Fibroblast of skin of right quadriceps (primary cell): ENCODE measurements at regions not wholly inside any gene's neighbourhood (a gene's known extent, or its start where the extent isn't known, plus 50 kb on each side); places are given as distances from the start of the nearest gene placed in this dataset.
"Not testable (repeated sequence)": the region's sequence is repeated elsewhere in the genome, so short reads cannot be mapped to it uniquely, and the experiment has no call there.

Source experiments
- DNase-seq: peaks from one replicate; pipeline ENCODE4 v3.0.0-alpha.2; 2013

DNA sequence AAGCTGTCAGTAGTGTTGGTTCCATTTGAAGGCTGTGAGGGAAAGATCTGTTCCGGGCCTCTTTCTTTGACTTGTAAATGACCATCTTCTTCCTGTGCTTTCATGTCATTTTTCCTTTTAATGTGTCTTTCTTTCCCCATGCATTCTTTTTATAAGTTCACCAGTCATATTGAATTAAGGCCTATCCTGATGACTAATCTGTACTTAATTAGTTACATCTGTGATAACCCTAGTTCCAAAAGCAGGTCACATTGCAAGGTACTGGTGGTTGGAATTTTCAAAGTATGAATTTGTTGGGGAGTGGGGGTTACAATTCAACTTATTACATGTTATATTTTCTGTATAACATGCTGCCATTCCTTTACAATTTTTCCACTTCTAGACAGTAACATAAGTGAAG lies 1642.1 kb upstream of the FLRT2 start:
- DNase-seq: peak; percentile 66

DNA sequence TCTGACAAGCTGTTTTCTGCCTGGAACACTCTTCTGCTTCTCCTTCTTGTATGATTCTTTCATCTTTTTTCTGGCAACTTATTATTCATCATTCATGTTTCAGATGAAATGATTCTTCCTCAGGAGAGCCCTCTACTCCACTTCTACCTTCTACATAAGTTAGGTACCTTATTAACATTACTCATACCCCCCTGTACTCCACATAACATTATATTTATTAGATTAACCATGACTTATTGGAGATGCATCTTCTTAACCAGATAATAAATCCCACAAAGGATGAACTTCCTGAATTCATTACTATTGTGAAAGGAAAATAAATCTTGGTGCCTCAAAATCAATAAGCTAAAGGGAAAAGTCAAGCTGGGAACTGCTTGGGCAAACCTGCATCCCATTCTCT lies 1636.5 kb upstream of the FLRT2 start:
- no peak for DNase-seq

GRCh38 chr14:83894568-83894967 lies 1635.4 kb upstream of the FLRT2 start:
- DNase-seq: no peak

- not testable (repeated sequence) for DNase-seq
These were observed 1631.4 kb upstream of the FLRT2 start for GRCh38 chr14:83898558-83898957.

GRCh38 chr14:83899706-83900105 lies 1630.2 kb upstream of the FLRT2 start:
- no peak for DNase-seq

- DNase-seq: no peak
These were observed 1624.8 kb upstream of the FLRT2 start for GRCh38 chr14:83905157-83905556.

GRCh38 chr14:83908419-83908818 lies 1621.5 kb upstream of the FLRT2 start:
- DNase-seq: no peak

GRCh38 chr14:83909507-83909906 lies 1620.4 kb upstream of the FLRT2 start:
- DNase-seq: peak; percentile 45

GRCh38 chr14:83912032-83912642 lies 1617.8 kb upstream of the FLRT2 start:
- DNase-seq: no peak

DNA sequence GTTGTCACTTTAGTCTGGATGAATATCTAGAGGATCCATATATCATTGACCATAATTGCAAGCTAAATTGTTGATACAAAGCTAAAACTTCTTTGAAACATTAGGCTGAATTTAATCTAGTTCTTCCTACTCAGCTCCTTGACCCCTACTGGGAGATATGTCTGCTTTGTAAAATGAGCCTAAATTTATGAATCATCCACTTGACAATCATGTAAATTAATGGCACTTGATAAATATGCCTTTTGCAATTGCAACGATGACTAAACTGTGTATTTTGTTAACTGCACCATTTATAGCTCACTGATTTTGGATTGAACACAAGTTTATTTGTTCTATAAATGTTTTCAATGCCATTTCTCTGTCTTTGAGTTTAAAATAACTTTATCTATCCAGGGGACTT lies 1616.5 kb upstream of the FLRT2 start:
- DNase-seq: peak; percentile 7

DNA sequence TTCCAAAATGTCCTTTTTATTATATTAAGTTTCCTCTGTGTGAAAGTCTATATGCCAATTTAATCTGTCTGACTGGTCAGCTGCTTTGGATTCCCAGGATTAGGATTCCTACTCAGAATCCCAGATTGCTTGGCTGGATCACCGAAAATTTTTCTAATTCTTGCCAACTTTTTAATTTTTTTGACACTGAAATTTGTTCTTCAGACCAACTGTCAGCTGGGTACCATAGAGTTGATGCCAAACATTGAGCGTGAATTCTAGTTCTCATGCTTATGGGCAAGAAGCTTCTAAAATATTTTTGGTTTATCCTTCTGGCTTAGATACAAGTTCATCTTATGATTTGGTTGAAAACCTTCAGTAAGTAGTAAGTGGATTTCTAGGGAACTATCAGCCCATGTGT lies 1611.4 kb upstream of the FLRT2 start:
- no peak for DNase-seq

- not testable (repeated sequence) for DNase-seq
These were observed 1610.3 kb upstream of the FLRT2 start for GRCh38 chr14:83919675-83920074.

DNA sequence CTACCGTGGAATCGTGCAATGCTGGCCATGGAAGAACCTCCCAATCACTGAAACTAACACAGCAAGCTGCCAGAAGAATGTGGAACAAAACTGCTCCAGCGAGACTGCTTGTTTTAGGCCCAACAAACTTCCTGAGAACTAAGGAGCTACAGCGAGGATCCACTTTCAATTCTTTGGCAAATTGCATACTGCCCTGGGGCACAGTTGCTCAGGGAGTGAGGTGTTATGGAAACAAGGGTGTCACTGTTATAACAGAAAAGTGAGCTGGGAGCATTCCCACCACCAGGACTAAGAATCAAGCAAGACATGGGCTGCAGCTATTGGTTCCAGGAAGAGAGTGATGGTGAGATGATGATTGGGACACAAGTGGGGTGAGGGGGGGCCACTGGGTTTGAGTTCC lies 1606.1 kb upstream of the FLRT2 start:
- no peak for DNase-seq

DNA sequence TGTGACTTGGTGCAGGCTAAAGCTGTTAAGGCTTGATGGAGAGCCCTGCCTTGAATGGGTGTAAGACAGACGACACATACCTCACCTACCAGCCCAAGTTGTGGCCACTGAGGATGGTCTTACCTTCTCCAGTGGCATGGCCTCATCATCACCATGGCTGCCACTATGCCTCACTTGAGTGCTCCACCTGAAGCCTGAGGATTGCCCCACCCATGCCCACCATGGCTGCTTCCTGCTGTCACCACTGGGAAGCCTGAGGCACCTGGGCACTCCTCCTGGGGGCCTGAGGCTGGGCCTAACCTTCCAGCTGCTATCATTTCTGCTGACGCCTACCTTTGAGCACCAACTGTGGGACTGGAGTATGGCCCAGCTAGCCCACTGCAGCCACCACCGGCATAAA lies 1605.7 kb upstream of the FLRT2 start:
- DNase-seq: no peak

DNA sequence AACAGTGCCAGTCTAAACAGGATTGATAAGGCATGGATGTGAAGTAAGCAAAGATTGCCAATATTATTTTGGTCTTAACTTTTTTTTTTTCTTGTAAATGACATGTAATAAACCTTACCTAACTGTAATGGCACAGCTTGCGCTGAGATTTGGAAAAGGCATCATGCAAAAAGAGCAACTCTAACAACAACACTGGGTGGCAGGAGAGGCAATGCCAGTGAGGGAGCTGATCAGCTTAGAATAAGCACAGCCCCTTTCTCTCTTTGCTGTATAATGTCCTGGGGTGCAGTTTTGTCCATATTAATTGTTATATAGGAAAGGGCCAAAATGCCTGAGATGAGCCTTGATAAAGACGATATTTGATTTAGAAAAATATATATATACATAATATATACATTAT lies 1589.7 kb upstream of the FLRT2 start:
- no peak for DNase-seq

GRCh38 chr14:83958359-83958758 lies 1571.6 kb upstream of the FLRT2 start:
- no peak for DNase-seq

GRCh38 chr14:83960832-83961512 lies 1569.0 kb upstream of the FLRT2 start:
- DNase-seq: no peak

DNA sequence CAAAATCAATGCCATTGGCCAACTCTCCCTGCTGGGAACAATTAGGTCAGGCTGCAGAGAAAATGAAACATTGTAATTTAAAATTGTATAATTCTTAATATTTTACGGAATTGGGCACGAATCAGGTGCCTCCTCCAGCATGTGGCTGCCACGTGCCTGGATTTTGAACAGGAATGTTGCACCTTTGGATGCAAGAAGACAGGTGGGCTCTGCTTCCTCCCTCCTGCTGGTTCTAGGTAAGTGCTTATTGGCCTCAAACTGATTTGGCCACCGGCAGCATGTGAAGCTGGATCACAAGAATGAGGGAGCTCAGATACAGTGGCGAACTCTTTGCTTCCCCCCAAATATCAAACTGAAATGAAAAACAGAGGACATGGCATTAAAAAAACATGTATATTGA lies 1559.9 kb upstream of the FLRT2 start:
- no peak for DNase-seq

DNA sequence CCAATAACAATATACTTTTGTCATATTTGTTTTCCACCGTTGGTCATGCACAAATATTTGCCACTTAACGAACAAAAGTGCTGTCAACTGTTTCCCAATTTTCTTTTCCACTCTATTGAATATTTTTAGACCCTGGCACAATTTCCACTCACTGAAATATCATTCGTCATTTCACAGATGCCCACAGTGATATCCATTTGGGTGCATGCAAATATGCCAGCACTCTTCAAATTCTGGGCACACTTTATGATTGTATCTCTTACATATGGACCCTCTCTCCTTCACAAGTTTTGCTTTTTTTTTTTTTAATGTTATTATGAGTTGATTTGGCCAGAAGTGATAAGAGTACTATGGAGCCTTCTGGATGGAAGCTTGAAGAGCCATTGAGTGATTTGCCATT lies 1557.3 kb upstream of the FLRT2 start:
- DNase-seq: no peak

DNA sequence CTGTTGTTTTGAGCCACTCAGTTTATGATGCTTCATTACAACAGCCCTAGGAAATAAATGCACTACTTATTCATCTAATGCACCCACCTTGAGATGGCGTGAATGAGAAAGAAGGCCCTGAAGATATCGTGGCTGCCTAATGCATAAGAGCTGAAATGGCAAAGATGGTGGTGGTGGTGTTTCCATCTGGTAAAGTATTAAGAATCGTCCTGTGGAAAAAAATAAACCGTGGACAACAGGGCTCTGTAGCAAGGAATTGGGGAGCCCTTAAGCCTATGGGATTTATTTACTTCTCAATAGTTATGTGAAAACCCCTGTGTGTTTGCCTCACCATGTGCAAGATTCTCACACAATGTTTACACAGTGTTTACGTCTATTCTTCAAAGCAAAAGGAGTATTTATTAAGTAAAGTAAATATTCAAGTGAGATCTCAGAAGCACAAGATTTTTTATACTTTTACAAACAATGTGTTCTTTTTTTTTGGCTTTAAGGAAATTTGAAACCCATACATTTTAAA lies 1555.2 kb upstream of the FLRT2 start:
- no peak for DNase-seq

- no peak for DNase-seq
These were observed 1554.5 kb upstream of the FLRT2 start for GRCh38 chr14:83975435-83975834.

GRCh38 chr14:83975841-83976770 lies 1553.8 kb upstream of the FLRT2 start:
- DNase-seq: peak; percentile 66

DNA sequence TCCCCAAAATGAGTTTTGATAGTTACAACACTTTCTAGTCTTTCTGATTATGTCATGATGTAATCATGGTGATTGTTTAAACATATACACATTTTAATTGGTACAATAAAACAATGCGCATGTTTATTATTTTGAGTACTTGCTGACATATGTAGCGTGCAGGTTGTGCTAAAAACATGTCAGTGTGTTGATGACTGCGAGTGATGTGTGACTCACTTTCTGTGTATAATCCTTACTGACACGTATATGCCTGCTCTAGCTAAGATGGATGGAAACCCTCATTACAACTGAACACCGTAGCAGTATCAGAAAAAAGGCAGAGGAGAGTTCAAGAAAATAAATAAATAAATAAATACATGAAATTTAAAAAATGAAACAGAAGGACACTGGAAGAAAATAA lies 1552.4 kb upstream of the FLRT2 start:
- DNase-seq: no peak
